ENCODE measurements at regions not wholly inside any gene's neighbourhood (a gene's known extent, or its start where the extent isn't known, plus 50 kb on each side); places are given as distances from the start of the nearest gene placed in this dataset.

DNA sequence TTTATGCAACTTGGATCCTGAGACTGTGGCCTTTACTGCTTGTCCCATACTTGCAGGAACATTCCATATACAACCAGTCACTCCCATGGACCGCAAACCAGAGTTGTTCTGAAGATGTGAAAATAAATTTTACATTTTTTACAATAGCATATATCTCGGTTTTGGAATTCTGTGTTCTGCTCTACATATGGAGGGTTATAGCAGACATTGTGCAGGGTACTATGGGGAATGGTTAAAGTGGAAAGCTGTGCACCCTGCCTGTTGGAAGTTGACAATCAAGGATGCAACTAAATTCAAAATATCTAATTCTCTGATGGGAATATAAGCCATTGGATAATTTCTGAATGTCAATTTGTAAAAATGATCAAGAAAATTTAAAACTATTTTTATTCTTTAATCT lies 603.3 kb downstream of the RAB28 start:
- TF ChIP-seq CTCF (conservative IDR thresholded peaks at IDR 0.05; ENCODE audit: low read depth, low read length), result no peak
- no peak for DNase-seq (ENCODE audit: low read depth)
- H3K4me3 ChIP-seq (ENCODE audit: low read depth, low read length), result no peak overlapping the region

DNA sequence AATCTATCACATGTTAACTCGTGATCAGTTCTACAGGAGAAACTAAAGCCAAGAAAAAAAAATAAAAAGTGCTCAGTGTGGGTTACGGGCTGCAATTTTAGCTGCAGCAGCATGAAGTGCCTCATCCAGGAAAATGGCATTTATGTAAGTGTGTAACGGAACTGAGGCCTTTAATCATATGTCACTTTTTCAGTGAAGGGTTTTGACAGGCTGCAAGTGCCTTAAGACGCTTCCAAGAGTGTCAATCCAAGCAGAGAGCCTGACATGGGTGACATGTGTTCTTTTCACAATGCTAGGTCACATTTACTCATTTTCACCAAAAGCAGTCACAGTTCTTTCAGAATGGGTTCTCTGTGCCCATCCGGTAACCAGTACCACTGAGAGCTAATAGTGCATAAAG lies 604.6 kb downstream of the RAB28 start:
- no peak for DNase-seq (ENCODE audit: low read depth)

GRCh38 chr4:12875640-12876243 lies 608.4 kb downstream of the RAB28 start:
- DNase-seq (ENCODE audit: low read depth), result no peak
- no peak for TF ChIP-seq CTCF (conservative IDR thresholded peaks at IDR 0.05; ENCODE audit: low read depth, low read length)
- H3K4me3 ChIP-seq (ENCODE audit: low read depth, low read length), result no peak overlapping the region

More for the DNA sequence above, 604.6 kb downstream of the RAB28 start:
- H3K4me3 ChIP-seq (ENCODE audit: low read depth, low read length), result no peak overlapping the region
- TF ChIP-seq CTCF (conservative IDR thresholded peaks at IDR 0.05; ENCODE audit: low read depth, low read length), result no peak

- no peak overlapping the region for H3K4me3 ChIP-seq (ENCODE audit: low read depth, low read length)
- no peak for DNase-seq (ENCODE audit: low read depth)
- TF ChIP-seq CTCF (conservative IDR thresholded peaks at IDR 0.05; ENCODE audit: low read depth, low read length), result no peak
Measured at GRCh38 chr4:12873351-12873750, 610.8 kb downstream of the RAB28 start.

DNA sequence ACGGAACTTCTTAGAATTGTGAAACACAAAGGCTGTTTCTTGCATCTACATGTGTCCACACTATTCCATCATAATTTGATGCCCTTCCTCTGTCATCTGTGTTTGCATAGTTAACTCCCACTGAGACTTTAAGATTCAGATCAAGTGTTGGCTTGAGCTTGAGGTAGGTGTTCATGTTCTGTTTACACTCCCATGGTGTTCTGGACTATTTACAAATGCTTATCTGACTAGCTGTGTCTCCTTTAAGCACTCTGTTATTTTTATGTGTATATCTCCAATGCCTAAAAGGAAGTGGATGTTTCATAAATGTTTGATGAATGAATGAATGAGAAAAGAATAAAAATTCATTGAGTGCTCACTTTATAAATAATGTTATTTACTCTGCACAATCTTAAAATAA lies 622.7 kb downstream of the RAB28 start:
- no peak overlapping the region for H3K4me3 ChIP-seq (ENCODE audit: low read depth, low read length)
- no peak for TF ChIP-seq CTCF (conservative IDR thresholded peaks at IDR 0.05; ENCODE audit: low read depth, low read length)
- DNase-seq (ENCODE audit: low read depth), result no peak

- peak; percentile 61 for TF ChIP-seq CTCF (conservative IDR thresholded peaks at IDR 0.05; ENCODE audit: low read depth, low read length)
- no peak overlapping the region for H3K4me3 ChIP-seq (ENCODE audit: low read depth, low read length)
- DNase-seq (ENCODE audit: low read depth), result peak; percentile 73
Measured at GRCh38 chr4:12852338-12853307, 631.5 kb downstream of the RAB28 start.
